ENCODE measurements at regions not wholly inside any gene's neighbourhood (a gene's known extent, or its start where the extent isn't known, plus 50 kb on each side); places are given as distances from the start of the nearest gene placed in this dataset.

DNA sequence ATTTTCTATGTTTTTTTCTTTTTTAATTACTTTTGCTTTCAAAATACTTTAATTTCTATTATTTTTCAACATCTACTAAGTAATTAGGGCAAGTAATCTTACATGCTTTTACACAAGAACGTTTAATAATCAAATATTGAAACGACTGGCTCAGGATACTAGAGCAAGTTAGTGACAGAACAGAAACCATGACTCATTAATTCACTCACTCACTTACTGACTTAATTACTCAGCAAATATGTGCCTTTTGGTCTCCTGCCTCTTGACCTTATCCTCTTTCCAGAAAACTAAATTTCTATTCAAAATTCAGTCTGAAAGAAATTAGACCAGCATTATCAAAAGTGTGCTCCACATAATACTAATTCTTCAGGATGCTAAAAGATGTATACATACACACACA is 314.9 kb upstream of the TEX13C start:
- DNase-seq: no peak

DNA sequence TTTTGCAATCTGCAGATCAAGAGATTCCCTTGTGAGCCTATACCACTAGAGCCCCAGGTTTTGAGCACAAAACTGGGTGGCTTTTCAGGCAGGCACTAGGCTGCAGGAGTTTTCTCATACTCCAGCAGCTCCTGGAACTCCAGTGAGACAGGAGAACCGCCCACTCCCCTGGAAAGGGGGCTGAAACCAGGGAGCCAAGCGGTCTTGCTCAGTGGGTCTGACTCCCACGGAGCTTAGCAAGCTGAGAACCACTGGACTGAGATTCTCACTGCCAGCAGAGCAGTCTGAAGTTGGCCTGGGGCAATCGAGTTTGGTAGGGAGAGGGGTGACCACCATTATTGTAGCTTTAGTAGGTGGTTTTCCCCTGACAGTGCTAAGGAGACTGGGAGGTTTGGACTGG is 313.8 kb upstream of the TEX13C start:
- no peak overlapping the region for H3K4me3 ChIP-seq (ENCODE audit: low read length in 3 of 3)
- no peaks in the 10 kb centered on the region for H3K9me3 ChIP-seq (ENCODE audit: control insufficient read depth in 2 of 3, insufficient read depth in 1 of 3, low read length in 3 of 3)
- FAIRE-seq: no peak
- H3K36me3 ChIP-seq (ENCODE audit: control insufficient read depth in 2 of 3, insufficient read depth in 3 of 3, low read length in 3 of 3): no peaks in the 10 kb centered on the region
- intact Hi-C loops (cut with DNase I): no loop called here
- H3K27ac ChIP-seq (ENCODE audit: low read depth in 2 of 2, low read length in 2 of 2): no peak overlapping the region
- no peaks in the 10 kb centered on the region for H3K4me1 ChIP-seq (ENCODE audit: control insufficient read depth in 2 of 3, insufficient read depth in 2 of 3, low read depth in 1 of 3, low read length in 3 of 3)
- peak in 3 of 5 donors; percentile 7 to 23 (median 22) for DNase-seq
- TF ChIP-seq, protein P1, sequence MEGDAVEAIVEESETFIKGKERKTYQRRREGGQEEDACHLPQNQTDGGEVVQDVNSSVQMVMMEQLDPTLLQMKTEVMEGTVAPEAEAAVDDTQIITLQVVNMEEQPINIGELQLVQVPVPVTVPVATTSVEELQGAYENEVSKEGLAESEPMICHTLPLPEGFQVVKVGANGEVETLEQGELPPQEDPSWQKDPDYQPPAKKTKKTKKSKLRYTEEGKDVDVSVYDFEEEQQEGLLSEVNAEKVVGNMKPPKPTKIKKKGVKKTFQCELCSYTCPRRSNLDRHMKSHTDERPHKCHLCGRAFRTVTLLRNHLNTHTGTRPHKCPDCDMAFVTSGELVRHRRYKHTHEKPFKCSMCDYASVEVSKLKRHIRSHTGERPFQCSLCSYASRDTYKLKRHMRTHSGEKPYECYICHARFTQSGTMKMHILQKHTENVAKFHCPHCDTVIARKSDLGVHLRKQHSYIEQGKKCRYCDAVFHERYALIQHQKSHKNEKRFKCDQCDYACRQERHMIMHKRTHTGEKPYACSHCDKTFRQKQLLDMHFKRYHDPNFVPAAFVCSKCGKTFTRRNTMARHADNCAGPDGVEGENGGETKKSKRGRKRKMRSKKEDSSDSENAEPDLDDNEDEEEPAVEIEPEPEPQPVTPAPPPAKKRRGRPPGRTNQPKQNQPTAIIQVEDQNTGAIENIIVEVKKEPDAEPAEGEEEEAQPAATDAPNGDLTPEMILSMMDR (IDR thresholded peaks at IDR 0.05; ENCODE audit: borderline replicate concordance, extremely low read depth, insufficient read depth): no peak
- H3K27me3 ChIP-seq (ENCODE audit: control insufficient read depth, insufficient read depth, low read length): no peaks in the 10 kb centered on the region
- H3K9ac ChIP-seq (ENCODE audit: low read length in 3 of 3): no peak overlapping the region

More for the DNA sequence above, 314.9 kb upstream of the TEX13C start:
- H3K36me3 ChIP-seq (ENCODE audit: control insufficient read depth in 2 of 3, insufficient read depth in 3 of 3, low read length in 3 of 3): no peaks in the 10 kb centered on the region
- intact Hi-C loops (cut with DNase I): no loop called here
- FAIRE-seq: no peak
- no peak overlapping the region for H3K9ac ChIP-seq (ENCODE audit: low read length in 3 of 3)
- no peaks in the 10 kb centered on the region for H3K4me1 ChIP-seq (ENCODE audit: control insufficient read depth in 2 of 3, insufficient read depth in 2 of 3, low read depth in 1 of 3, low read length in 3 of 3)
- TF ChIP-seq, protein P1 (IDR thresholded peaks at IDR 0.05; ENCODE audit: borderline replicate concordance, extremely low read depth, insufficient read depth): no peak
- H3K4me3 ChIP-seq (ENCODE audit: low read length in 3 of 3): no peak overlapping the region
- H3K27ac ChIP-seq (ENCODE audit: low read depth in 2 of 2, low read length in 2 of 2): no peak overlapping the region
- H3K27me3 ChIP-seq (ENCODE audit: control insufficient read depth, insufficient read depth, low read length): no peaks in the 10 kb centered on the region
- no peaks in the 10 kb centered on the region for H3K9me3 ChIP-seq (ENCODE audit: control insufficient read depth in 2 of 3, insufficient read depth in 1 of 3, low read length in 3 of 3)

DNA sequence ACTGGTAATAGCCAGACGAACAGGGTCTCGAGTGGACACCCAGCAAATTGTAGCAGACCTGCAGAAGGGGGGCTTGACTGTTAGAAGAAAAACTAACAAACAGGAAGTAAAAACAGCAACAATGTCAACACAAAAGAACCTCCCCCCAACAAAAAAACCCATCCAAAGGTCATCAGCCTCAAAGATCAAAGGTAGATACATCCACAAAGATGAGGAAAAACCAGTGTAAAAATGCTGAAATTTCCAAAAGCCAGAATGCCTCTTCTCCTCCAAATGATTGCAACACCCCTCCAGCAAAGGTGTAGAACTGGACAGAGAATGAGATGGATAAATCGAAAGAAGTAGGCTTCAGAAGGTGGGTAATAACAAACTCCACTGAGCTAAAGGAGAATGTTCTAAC is 313.0 kb upstream of the TEX13C start:
- Histone ChIP-seq H3K9ac (ENCODE audit: low read length in 3 of 3) (no peak overlapping the region), H3K27me3 (ENCODE audit: control insufficient read depth, insufficient read depth, low read length) (no peaks in the 10 kb centered on the region), H3K4me3 (ENCODE audit: low read length in 3 of 3) (no peak overlapping the region), H3K9me3 (ENCODE audit: control insufficient read depth in 2 of 3, insufficient read depth in 1 of 3, low read length in 3 of 3) (no peaks in the 10 kb centered on the region), H3K27ac (ENCODE audit: low read depth in 2 of 2, low read length in 2 of 2) (no peak overlapping the region), H3K4me1 (ENCODE audit: control insufficient read depth in 2 of 3, insufficient read depth in 2 of 3, low read depth in 1 of 3, low read length in 3 of 3) (no peaks in the 10 kb centered on the region), H3K36me3 (ENCODE audit: control insufficient read depth in 2 of 3, insufficient read depth in 3 of 3, low read length in 3 of 3) (no peaks in the 10 kb centered on the region)
- DNase-seq (no peak), FAIRE-seq (no peak)
- TF ChIP-seq, protein P1 (IDR thresholded peaks at IDR 0.05; ENCODE audit: borderline replicate concordance, extremely low read depth, insufficient read depth): no peak
- intact Hi-C loops (cut with DNase I): no loop called here

DNA sequence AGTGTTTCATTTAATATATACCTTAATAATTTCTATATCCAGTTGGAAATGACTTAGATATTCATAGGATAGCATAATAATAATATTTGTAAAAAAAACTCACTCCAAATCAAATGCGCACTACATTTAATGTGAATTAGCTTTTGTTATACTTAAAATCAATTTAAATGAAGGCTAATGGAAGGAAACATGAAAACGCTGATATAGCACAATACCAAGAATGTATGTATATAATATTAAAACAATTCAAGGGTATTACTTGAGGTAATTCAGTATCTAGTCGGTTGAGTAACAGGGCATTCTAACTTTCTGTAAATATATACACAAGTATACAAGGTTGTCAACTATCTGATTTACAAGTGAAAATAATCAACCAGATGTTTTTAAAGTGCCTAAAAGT is 307.1 kb upstream of the TEX13C start:
- TF ChIP-seq, protein P1 (IDR thresholded peaks at IDR 0.05; ENCODE audit: borderline replicate concordance, extremely low read depth, insufficient read depth): no peak
- intact Hi-C loops (cut with DNase I): no loop called here
- Histone ChIP-seq H3K27me3 (ENCODE audit: control insufficient read depth, insufficient read depth, low read length) (no peaks in the 10 kb centered on the region), H3K4me3 (ENCODE audit: low read length in 3 of 3) (no peak overlapping the region), H3K4me1 (ENCODE audit: control insufficient read depth in 2 of 3, insufficient read depth in 2 of 3, low read depth in 1 of 3, low read length in 3 of 3) (no peaks in the 10 kb centered on the region), H3K36me3 (ENCODE audit: control insufficient read depth in 2 of 3, insufficient read depth in 3 of 3, low read length in 3 of 3) (no peaks in the 10 kb centered on the region), H3K27ac (ENCODE audit: low read depth in 2 of 2, low read length in 2 of 2) (no peak overlapping the region), H3K9me3 (ENCODE audit: control insufficient read depth in 2 of 3, insufficient read depth in 1 of 3, low read length in 3 of 3) (no peaks in the 10 kb centered on the region), H3K9ac (ENCODE audit: low read length in 3 of 3) (no peak overlapping the region)
- FAIRE-seq (peak; percentile 70), DNase-seq (no peak)

All from kidney (tissue), 13 donors.